ENCODE measurements at regions not wholly inside any gene's neighbourhood (a gene's known extent, or its start where the extent isn't known, plus 50 kb on each side); places are given as distances from the start of the nearest gene placed in this dataset.

DNA sequence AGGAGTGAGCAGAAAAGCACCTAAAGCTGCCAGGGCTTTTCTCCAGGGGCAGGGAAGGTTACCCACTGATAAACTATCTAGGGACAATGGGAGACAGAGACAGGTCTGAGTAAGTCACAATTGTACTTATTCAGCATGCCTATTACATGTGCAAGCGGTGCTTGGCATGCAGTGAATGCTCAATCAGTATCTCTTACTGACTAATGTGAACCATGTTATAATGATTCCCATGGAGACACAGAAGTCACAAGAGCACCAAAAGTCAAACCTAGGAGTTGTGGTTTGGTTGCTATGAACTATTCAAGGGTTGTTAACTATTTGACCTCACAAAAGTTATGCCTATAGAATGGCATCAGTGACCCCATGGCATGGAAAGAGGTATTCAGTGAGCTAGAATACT is 50.0 kb upstream of the RASGRP1 start:
- H3K4me1 ChIP-seq (ENCODE audit: control insufficient read depth, insufficient read depth, low read length, poor library complexity, severe bottlenecking): peaks cover 22% of the 10 kb centered on the region
- no peaks in the 10 kb centered on the region for H3K9me3 ChIP-seq (ENCODE audit: control insufficient read depth, low read length)
- H3K27me3 ChIP-seq (replicated peaks; ENCODE audit: control insufficient read depth, insufficient read depth, low read length, poor library complexity, severe bottlenecking): no peaks in the 10 kb centered on the region
- DNase-seq: no peak
- H3K27ac ChIP-seq (ENCODE audit: insufficient read depth, low read length, poor library complexity, severe bottlenecking): no peak overlapping the region
- no peak overlapping the region for H3K4me3 ChIP-seq (ENCODE audit: insufficient read depth, low read depth, low read length, poor library complexity, severe bottlenecking)
- no peaks in the 10 kb centered on the region for H3K36me3 ChIP-seq (ENCODE audit: control insufficient read depth, insufficient read depth, low read length)

DNA sequence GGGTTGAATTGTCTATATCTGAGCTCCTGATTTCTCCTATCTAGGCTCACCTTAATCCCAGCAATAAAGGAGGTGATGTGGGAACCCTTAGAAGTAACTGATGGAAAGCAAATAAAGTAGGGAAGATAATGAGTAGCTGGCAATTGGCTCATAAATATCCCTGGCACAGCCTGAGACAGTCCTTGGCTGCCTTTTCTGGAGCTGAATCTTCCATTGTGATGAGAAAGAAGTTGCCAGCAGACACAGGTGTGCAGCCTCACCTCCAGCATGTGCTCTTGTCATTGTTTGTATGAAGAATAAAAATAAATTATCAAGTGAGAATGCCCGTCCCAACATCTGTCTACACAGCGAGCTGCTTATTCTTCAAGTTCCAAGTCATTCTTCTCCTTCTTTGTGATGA is 53.2 kb upstream of the RASGRP1 start:
- Histone ChIP-seq H3K27ac (ENCODE audit: insufficient read depth, low read length, poor library complexity, severe bottlenecking) (no peak overlapping the region), H3K27me3 (replicated peaks; ENCODE audit: control insufficient read depth, insufficient read depth, low read length, poor library complexity, severe bottlenecking) (no peaks in the 10 kb centered on the region)

GRCh38 chr15:38618242-38618955 is 53.8 kb upstream of the RASGRP1 start:
- no peak overlapping the region for H3K27ac ChIP-seq (ENCODE audit: insufficient read depth, low read length, poor library complexity, severe bottlenecking)
- no peaks in the 10 kb centered on the region for H3K27me3 ChIP-seq (replicated peaks; ENCODE audit: control insufficient read depth, insufficient read depth, low read length, poor library complexity, severe bottlenecking)
- no peak for DNase-seq
- no peak overlapping the region for H3K4me3 ChIP-seq (ENCODE audit: insufficient read depth, low read depth, low read length, poor library complexity, severe bottlenecking)
- H3K4me1 ChIP-seq (ENCODE audit: control insufficient read depth, insufficient read depth, low read length, poor library complexity, severe bottlenecking): no peaks in the 10 kb centered on the region
- no peaks in the 10 kb centered on the region for H3K9me3 ChIP-seq (ENCODE audit: control insufficient read depth, low read length)
- no peaks in the 10 kb centered on the region for H3K36me3 ChIP-seq (ENCODE audit: control insufficient read depth, insufficient read depth, low read length)

More for the DNA sequence above, 53.2 kb upstream of the RASGRP1 start:
- H3K4me1 ChIP-seq (ENCODE audit: control insufficient read depth, insufficient read depth, low read length, poor library complexity, severe bottlenecking): no peaks in the 10 kb centered on the region
- no peaks in the 10 kb centered on the region for H3K36me3 ChIP-seq (ENCODE audit: control insufficient read depth, insufficient read depth, low read length)
- H3K9me3 ChIP-seq (ENCODE audit: control insufficient read depth, low read length): no peaks in the 10 kb centered on the region
- DNase-seq: no peak
- no peak overlapping the region for H3K4me3 ChIP-seq (ENCODE audit: insufficient read depth, low read depth, low read length, poor library complexity, severe bottlenecking)

GRCh38 chr15:38620098-38620497 is 55.5 kb upstream of the RASGRP1 start:
- H3K27ac ChIP-seq (ENCODE audit: insufficient read depth, low read length, poor library complexity, severe bottlenecking): no peak overlapping the region
- no peaks in the 10 kb centered on the region for H3K9me3 ChIP-seq (ENCODE audit: control insufficient read depth, low read length)

GRCh38 chr15:38620851-38621594 is 56.4 kb upstream of the RASGRP1 start:
- Histone ChIP-seq H3K27me3 (replicated peaks; ENCODE audit: control insufficient read depth, insufficient read depth, low read length, poor library complexity, severe bottlenecking) (no peaks in the 10 kb centered on the region), H3K36me3 (ENCODE audit: control insufficient read depth, insufficient read depth, low read length) (no peaks in the 10 kb centered on the region), H3K27ac (ENCODE audit: insufficient read depth, low read length, poor library complexity, severe bottlenecking) (no peak overlapping the region), H3K4me1 (ENCODE audit: control insufficient read depth, insufficient read depth, low read length, poor library complexity, severe bottlenecking) (no peaks in the 10 kb centered on the region), H3K9me3 (ENCODE audit: control insufficient read depth, low read length) (no peaks in the 10 kb centered on the region), H3K4me3 (ENCODE audit: insufficient read depth, low read depth, low read length, poor library complexity, severe bottlenecking) (no peak overlapping the region)
- no peak for DNase-seq

More at GRCh38 chr15:38620098-38620497, 55.5 kb upstream of the RASGRP1 start:
- DNase-seq: no peak
- Histone ChIP-seq H3K4me1 (ENCODE audit: control insufficient read depth, insufficient read depth, low read length, poor library complexity, severe bottlenecking) (no peaks in the 10 kb centered on the region), H3K4me3 (ENCODE audit: insufficient read depth, low read depth, low read length, poor library complexity, severe bottlenecking) (no peak overlapping the region), H3K36me3 (ENCODE audit: control insufficient read depth, insufficient read depth, low read length) (no peaks in the 10 kb centered on the region), H3K27me3 (replicated peaks; ENCODE audit: control insufficient read depth, insufficient read depth, low read length, poor library complexity, severe bottlenecking) (no peaks in the 10 kb centered on the region)

DNA sequence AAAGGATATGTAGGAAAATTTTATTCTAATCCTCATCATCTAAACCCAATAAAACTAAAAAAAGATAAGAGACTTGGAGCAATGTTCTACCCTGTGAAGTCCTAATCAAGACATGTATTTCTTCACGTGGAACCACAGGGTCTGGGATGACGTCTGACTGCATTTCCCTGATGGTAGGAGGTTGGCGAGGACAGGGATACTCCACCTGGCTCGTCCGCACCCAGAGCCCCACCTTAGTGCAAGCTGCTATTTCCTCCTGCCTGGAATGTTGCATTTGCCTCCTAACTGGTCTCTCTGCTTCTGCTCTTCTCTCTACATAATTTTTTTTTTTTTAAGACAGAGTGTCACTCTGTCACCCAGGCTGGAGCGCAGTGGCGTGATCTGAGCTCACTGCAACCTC is 57.7 kb upstream of the RASGRP1 start:
- H3K9me3 ChIP-seq (ENCODE audit: control insufficient read depth, low read length): no peaks in the 10 kb centered on the region
- no peak overlapping the region for H3K4me3 ChIP-seq (ENCODE audit: insufficient read depth, low read depth, low read length, poor library complexity, severe bottlenecking)
- H3K27ac ChIP-seq (ENCODE audit: insufficient read depth, low read length, poor library complexity, severe bottlenecking): no peak overlapping the region
- DNase-seq: no peak
- H3K4me1 ChIP-seq (ENCODE audit: control insufficient read depth, insufficient read depth, low read length, poor library complexity, severe bottlenecking): no peaks in the 10 kb centered on the region
- H3K36me3 ChIP-seq (ENCODE audit: control insufficient read depth, insufficient read depth, low read length): no peaks in the 10 kb centered on the region
- H3K27me3 ChIP-seq (replicated peaks; ENCODE audit: control insufficient read depth, insufficient read depth, low read length, poor library complexity, severe bottlenecking): no peaks in the 10 kb centered on the region

- Histone ChIP-seq H3K4me3 (ENCODE audit: insufficient read depth, low read depth, low read length, poor library complexity, severe bottlenecking) (no peak overlapping the region), H3K36me3 (ENCODE audit: control insufficient read depth, insufficient read depth, low read length) (no peaks in the 10 kb centered on the region), H3K9me3 (ENCODE audit: control insufficient read depth, low read length) (no peaks in the 10 kb centered on the region), H3K27ac (ENCODE audit: insufficient read depth, low read length, poor library complexity, severe bottlenecking) (no peak overlapping the region), H3K4me1 (ENCODE audit: control insufficient read depth, insufficient read depth, low read length, poor library complexity, severe bottlenecking) (no peaks in the 10 kb centered on the region), H3K27me3 (replicated peaks; ENCODE audit: control insufficient read depth, insufficient read depth, low read length, poor library complexity, severe bottlenecking) (no peaks in the 10 kb centered on the region)
- no peak for DNase-seq
These were observed 58.3 kb upstream of the RASGRP1 start for GRCh38 chr15:38622908-38623307.

GRCh38 chr15:38623744-38624143 is 59.1 kb upstream of the RASGRP1 start:
- no peak for DNase-seq

DNA sequence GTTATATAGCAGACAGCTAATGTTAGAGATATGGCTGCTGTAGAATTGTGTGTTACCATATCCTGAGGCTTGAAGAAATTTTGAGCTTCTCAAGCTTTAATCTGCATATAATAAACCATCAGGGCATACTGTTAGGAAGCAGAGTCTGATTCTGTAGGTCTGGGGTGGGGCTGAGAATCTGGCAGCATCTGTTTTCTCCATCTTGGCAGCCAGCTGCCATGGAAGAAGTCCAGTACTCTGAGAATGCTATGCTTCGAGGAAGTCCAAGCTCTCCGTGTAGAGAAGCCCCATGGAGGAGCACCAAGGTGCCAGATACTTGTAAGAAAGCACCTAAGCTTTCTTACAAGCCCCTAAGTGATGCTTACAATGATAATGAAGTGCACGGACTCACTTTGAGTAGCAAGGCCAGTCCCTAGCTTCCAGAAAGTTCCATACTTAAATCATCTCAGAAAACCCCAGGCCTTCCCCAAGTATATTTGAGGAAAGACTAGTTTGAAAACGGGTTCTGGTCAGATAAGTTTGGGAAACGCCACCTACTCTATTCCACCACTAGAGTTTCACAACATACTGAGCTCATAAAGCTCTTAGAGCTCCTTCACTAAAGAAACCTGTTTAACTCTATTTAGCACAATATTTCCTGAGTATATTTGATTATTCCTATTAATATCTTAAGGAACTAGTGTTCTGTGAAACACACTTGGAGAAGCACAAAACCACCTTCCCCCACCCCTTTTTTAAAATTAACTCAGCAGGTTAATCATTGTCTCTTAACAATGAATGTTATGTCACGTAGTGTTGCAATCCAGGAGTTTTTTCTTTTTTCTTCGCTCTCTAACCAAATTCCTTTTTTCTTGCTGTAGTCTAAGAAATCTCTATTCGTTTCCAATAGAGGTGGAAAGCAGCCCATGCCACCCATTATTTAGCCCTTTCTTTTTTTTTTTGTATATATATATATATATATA is 59.9 kb upstream of the RASGRP1 start:
- no peaks in the 10 kb centered on the region for H3K27me3 ChIP-seq (replicated peaks; ENCODE audit: control insufficient read depth, insufficient read depth, low read length, poor library complexity, severe bottlenecking)
- H3K9me3 ChIP-seq (ENCODE audit: control insufficient read depth, low read length): no peaks in the 10 kb centered on the region
- H3K4me3 ChIP-seq (ENCODE audit: insufficient read depth, low read depth, low read length, poor library complexity, severe bottlenecking): no peak overlapping the region
- no peak for DNase-seq
- no peaks in the 10 kb centered on the region for H3K4me1 ChIP-seq (ENCODE audit: control insufficient read depth, insufficient read depth, low read length, poor library complexity, severe bottlenecking)
- no peaks in the 10 kb centered on the region for H3K36me3 ChIP-seq (ENCODE audit: control insufficient read depth, insufficient read depth, low read length)
- H3K27ac ChIP-seq (ENCODE audit: insufficient read depth, low read length, poor library complexity, severe bottlenecking): no peak overlapping the region

More at GRCh38 chr15:38623744-38624143, 59.1 kb upstream of the RASGRP1 start:
- no peaks in the 10 kb centered on the region for H3K27me3 ChIP-seq (replicated peaks; ENCODE audit: control insufficient read depth, insufficient read depth, low read length, poor library complexity, severe bottlenecking)
- no peaks in the 10 kb centered on the region for H3K9me3 ChIP-seq (ENCODE audit: control insufficient read depth, low read length)
- H3K4me1 ChIP-seq (ENCODE audit: control insufficient read depth, insufficient read depth, low read length, poor library complexity, severe bottlenecking): no peaks in the 10 kb centered on the region
- H3K4me3 ChIP-seq (ENCODE audit: insufficient read depth, low read depth, low read length, poor library complexity, severe bottlenecking): no peak overlapping the region
- no peak overlapping the region for H3K27ac ChIP-seq (ENCODE audit: insufficient read depth, low read length, poor library complexity, severe bottlenecking)
- H3K36me3 ChIP-seq (ENCODE audit: control insufficient read depth, insufficient read depth, low read length): no peaks in the 10 kb centered on the region
